Activated naive CD8-positive, alpha-beta T cell treated with anti-CD3 and anti-CD28 coated beads, Interleukin-2, amount 50 U/mL, for 24 hours (primary cell): ENCODE measurements at regions not wholly inside any gene's neighbourhood (a gene's known extent, or its start where the extent isn't known, plus 50 kb on each side); places are given as distances from the start of the nearest gene placed in this dataset.

Experiments used
- ATAC-seq: fragments of 150-1000 bp; cut with Tn5 transposase; one replicate; pipeline ENCODE4 v1.10.0; 2021
- DNase-seq: peaks from one replicate; pipeline ENCODE4 v3.0.0; 2021
- H3K27ac Mint-ChIP-seq: one replicate; pipeline ENCODE4 v1.8.0; 2021; ENCODE audit warnings: mild to moderate bottlenecking, mixed read lengths
- H3K27me3 Mint-ChIP-seq: one replicate; pipeline ENCODE4 v1.8.0; 2021; ENCODE audit warnings: mixed read lengths
- H3K36me3 Mint-ChIP-seq: one replicate; pipeline ENCODE4 v1.8.0; 2021; ENCODE audit warnings: low read depth, mixed read lengths
- H3K4me1 Mint-ChIP-seq: one replicate; pipeline ENCODE4 v1.8.0; 2021; ENCODE audit warnings: mixed read lengths
- H3K4me3 Mint-ChIP-seq: one replicate; pipeline ENCODE4 v1.8.0; 2021; ENCODE audit warnings: mild to moderate bottlenecking, moderate library complexity, mixed read lengths
- H3K9me3 Mint-ChIP-seq: one replicate; pipeline ENCODE4 v1.8.0; 2021; ENCODE audit warnings: mixed read lengths

- Mint-ChIP-seq H3K36me3 (no peaks in the 10 kb centered on the region), H3K9me3 (no peaks in the 10 kb centered on the region), H3K27me3 (no peaks in the 10 kb centered on the region), H3K4me1 (no peaks in the 10 kb centered on the region), H3K27ac (no peak overlapping the region), H3K4me3 (no peak overlapping the region)
- ATAC-seq, result no peak
- DNase-seq, result no peak
Observed at GRCh38 chr2:120919216-120919615, 183.5 kb downstream of the GLI2 start.

DNA sequence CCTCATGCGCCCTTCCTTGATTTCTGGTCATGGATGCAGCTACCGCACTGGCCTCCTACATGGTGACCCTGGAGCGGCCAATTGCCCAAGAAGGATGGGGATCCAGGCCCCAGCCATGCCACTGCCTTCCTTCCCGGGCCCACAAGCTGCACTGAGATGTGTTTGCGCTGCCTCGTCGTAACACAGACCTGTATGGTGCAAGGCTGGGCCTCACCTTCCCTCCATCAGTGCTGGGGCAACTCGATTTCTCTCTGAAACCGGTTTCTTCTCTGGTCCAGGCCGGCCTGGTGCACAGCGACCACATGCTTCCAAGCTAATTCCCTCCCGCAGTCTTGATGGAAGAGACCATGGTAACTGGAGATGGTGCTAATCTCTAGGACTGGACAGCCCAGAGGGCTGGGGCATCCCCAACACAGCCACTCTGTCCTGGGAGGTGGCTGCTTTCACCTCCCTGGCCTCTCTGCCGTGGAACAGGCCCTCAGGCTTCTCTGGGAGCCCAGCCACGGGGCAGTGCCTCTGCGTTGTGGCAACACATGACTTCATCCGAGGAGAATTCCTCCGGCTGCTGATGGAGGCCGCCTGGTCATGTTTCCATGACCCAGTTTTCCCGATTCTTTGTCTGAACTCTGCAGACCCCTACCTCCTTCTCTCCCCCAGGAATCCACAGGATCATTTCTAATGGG, 184.2 kb downstream of the GLI2 start:
- no peaks in the 10 kb centered on the region for H3K4me1 Mint-ChIP-seq
- no peak overlapping the region for H3K27ac Mint-ChIP-seq
- ATAC-seq (no peak), DNase-seq (no peak)
- H3K27me3 Mint-ChIP-seq, result no peaks in the 10 kb centered on the region
- no peaks in the 10 kb centered on the region for H3K36me3 Mint-ChIP-seq
- H3K4me3 Mint-ChIP-seq, result no peak overlapping the region
- no peaks in the 10 kb centered on the region for H3K9me3 Mint-ChIP-seq

- Mint-ChIP-seq H3K27me3 (no peaks in the 10 kb centered on the region), H3K4me3 (no peak overlapping the region), H3K4me1 (no peaks in the 10 kb centered on the region), H3K36me3 (no peaks in the 10 kb centered on the region), H3K9me3 (no peaks in the 10 kb centered on the region), H3K27ac (no peak overlapping the region)
- DNase-seq (no peak), ATAC-seq (no peak)
Observed at GRCh38 chr2:120920454-120921148, 184.9 kb downstream of the GLI2 start.

DNA sequence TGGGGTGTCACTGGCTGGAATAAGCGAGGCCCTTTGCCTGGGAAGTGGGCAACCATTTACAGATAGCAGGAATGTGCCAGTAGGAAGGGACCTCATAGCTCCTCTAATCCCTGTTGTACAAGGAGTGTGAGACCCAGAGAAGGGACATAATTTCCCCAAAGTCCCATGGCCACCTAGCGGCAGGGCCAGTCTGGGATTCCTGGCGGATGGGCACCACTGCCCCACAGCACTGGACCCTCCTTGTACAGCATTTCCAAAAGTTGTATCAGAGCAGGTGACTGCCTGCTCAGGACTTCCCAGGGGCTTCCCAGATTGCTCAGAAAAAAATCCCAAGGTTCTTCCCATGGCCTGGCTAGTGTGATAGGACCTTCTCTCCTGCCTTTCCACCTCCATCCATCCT, 185.8 kb downstream of the GLI2 start:
- no peak for ATAC-seq
- H3K36me3 Mint-ChIP-seq, result no peaks in the 10 kb centered on the region
- H3K27me3 Mint-ChIP-seq, result no peaks in the 10 kb centered on the region

GRCh38 chr2:120922571-120923332, 187.1 kb downstream of the GLI2 start:
- Mint-ChIP-seq H3K4me1 (no peaks in the 10 kb centered on the region), H3K9me3 (no peaks in the 10 kb centered on the region), H3K4me3 (no peak overlapping the region), H3K27me3 (no peaks in the 10 kb centered on the region), H3K27ac (no peak overlapping the region), H3K36me3 (no peaks in the 10 kb centered on the region)
- ATAC-seq, result no peak
- DNase-seq, result no peak

More for the DNA sequence above, 185.8 kb downstream of the GLI2 start:
- Mint-ChIP-seq H3K4me1 (no peaks in the 10 kb centered on the region), H3K9me3 (no peaks in the 10 kb centered on the region), H3K27ac (no peak overlapping the region), H3K4me3 (no peak overlapping the region)
- no peak for DNase-seq

DNA sequence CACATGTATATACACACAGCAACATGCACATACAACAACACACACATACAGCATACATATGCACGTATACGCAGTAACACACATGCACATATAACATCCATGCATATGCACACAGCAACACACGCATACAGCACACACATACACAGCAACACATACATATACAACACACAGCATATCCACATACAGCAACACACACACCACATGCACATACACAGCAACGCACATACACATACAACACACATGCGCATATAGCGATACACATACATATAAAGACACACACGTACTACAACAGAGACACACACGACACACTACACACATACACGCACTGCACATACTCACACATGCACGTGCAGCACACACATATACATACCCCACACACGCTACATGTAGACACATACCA, 187.8 kb downstream of the GLI2 start:
- no peak for DNase-seq
- Mint-ChIP-seq H3K27me3 (no peaks in the 10 kb centered on the region), H3K36me3 (no peaks in the 10 kb centered on the region), H3K4me3 (no peak overlapping the region), H3K4me1 (no peaks in the 10 kb centered on the region), H3K27ac (no peak overlapping the region), H3K9me3 (no peaks in the 10 kb centered on the region)
- no peak for ATAC-seq

DNA sequence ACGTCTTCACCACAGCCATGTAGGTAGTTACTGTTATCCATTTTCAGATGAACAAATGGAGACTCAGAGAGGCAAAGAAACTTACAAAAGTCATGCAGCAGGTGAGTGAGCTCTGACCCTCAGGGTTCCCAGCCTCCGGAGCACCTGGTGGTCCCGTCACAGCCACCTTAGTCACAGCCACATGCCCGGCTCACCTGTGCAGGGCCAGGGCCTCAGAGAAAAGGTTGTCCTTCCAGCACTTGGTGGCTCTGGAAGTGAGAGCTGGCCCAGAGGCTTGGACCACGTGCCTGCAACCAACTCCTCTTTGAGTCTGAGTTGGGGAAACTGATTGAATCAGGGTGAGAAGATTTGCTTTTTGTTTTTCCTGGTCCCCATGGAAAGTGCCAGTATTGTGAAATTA, 189.3 kb downstream of the GLI2 start:
- H3K4me3 Mint-ChIP-seq, result no peak overlapping the region
- no peaks in the 10 kb centered on the region for H3K36me3 Mint-ChIP-seq
- no peak for ATAC-seq
- H3K27me3 Mint-ChIP-seq, result no peaks in the 10 kb centered on the region
- DNase-seq, result no peak
- no peaks in the 10 kb centered on the region for H3K9me3 Mint-ChIP-seq
- no peaks in the 10 kb centered on the region for H3K4me1 Mint-ChIP-seq
- H3K27ac Mint-ChIP-seq, result no peak overlapping the region

DNA sequence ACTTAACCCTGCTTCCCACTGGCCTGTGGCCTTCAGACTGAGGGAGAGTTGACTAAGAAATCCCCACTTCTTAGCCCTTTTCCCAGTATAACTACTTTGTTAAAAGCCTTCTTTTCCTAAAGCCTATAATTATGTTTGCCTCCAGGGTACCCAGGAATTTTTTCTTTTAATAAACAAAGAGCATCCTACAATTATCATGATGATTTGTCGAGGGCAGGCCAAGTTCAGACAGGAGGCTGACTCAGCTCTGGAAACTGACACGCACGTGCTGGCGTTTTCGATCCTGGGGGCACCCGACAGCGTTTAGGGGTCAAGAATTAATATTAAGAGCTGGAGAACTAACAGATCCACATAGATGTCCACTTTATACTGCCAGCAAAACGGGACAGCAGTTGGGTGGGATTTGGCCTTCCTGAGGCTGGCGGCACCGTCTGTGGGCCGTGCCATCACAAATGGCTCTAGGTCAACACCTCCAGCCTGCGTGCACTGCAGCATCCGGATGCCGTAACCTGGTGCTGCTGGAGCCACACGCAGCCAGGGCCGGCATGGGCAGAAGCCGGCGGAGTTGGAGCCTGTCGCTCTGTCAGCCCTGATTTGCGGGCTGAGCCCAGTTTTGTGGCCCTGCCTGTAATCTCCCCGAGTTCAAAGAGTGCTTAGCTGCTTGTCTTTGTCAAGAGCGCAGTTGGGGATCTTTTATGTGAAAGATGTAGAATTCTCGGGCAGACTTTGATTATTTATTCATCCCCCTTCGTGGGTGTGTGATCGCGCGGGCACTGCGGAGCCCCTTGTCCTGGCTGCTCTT, 191.0 kb downstream of the GLI2 start:
- H3K36me3 Mint-ChIP-seq, result no peaks in the 10 kb centered on the region
- ATAC-seq, result no peak
- DNase-seq, result no peak
- H3K4me1 Mint-ChIP-seq, result no peaks in the 10 kb centered on the region
- H3K27me3 Mint-ChIP-seq, result no peaks in the 10 kb centered on the region
- no peak overlapping the region for H3K27ac Mint-ChIP-seq
- H3K4me3 Mint-ChIP-seq, result no peak overlapping the region
- no peaks in the 10 kb centered on the region for H3K9me3 Mint-ChIP-seq

DNA sequence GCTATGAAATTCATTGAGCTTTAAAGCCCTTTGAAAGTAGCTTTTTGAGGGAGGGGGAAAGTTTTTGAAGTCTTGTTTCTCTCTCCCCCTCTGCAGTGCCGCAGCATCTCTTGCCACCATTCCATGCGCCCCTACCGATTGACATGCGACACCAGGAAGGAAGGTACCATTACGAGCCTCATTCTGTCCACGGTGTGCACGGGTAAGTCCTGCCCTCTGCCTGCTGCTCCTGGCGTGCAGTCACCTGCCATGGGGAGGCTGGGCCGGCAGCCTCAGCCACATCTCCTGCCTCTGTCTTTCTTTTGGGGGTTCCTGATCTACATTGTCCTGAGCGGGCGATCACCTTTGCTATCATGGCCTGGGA, 191.6 kb downstream of the GLI2 start:
- Mint-ChIP-seq H3K27ac (no peak overlapping the region), H3K9me3 (no peaks in the 10 kb centered on the region), H3K36me3 (no peaks in the 10 kb centered on the region), H3K4me1 (no peaks in the 10 kb centered on the region), H3K4me3 (no peak overlapping the region), H3K27me3 (no peaks in the 10 kb centered on the region)
- ATAC-seq (no peak), DNase-seq (no peak)

DNA sequence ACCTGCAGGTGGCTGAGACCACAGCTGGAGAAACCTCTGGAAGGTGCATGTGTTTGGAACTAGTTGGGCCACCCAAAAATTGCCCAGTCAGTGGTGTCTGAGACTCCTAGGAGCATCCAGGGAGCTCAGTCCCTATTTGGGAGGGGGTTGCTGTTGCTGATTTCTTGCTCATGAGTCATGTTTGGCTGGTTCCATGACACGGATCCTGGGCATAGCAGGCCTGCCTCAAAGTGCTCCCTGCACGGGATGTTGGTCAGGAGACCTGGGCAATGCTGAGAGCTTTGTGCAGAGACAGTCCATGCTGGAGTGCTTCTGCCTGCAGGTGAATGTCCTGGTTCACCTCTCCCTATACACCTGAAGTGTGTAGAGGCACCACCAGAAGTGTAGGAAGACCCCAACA, 194.2 kb downstream of the GLI2 start:
- Mint-ChIP-seq H3K4me3 (no peak overlapping the region), H3K27ac (no peak overlapping the region), H3K9me3 (no peaks in the 10 kb centered on the region), H3K4me1 (no peaks in the 10 kb centered on the region), H3K27me3 (no peaks in the 10 kb centered on the region), H3K36me3 (no peaks in the 10 kb centered on the region)
- ATAC-seq (no peak), DNase-seq (no peak)

GRCh38 chr2:120930236-120930635, 194.6 kb downstream of the GLI2 start:
- Mint-ChIP-seq H3K27me3 (no peaks in the 10 kb centered on the region), H3K9me3 (no peaks in the 10 kb centered on the region), H3K27ac (no peak overlapping the region), H3K36me3 (no peaks in the 10 kb centered on the region), H3K4me1 (no peaks in the 10 kb centered on the region), H3K4me3 (no peak overlapping the region)
- DNase-seq (no peak), ATAC-seq (no peak)

DNA sequence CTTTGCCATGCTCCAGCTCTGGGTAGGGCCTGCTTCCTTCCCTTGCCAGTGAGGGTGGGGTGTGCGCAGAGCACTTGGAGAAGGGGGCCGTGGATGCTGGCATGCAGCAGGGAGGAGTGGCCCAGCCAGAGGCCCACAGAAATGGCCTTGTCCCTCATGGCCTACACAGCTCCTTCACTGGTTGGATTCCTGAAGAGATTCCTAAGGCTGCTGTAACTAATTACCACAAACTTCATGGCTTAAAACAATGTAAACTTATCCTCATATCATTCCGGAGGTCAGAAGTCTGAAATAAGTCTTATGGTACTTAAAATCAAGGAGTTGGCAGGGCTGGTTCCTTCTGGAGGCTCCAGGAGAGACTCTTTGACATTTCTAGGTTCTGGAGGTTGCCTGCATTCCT, 195.2 kb downstream of the GLI2 start:
- Mint-ChIP-seq H3K4me1 (no peaks in the 10 kb centered on the region), H3K27ac (no peak overlapping the region), H3K36me3 (no peaks in the 10 kb centered on the region), H3K27me3 (no peaks in the 10 kb centered on the region), H3K9me3 (no peaks in the 10 kb centered on the region), H3K4me3 (no peak overlapping the region)
- DNase-seq (no peak), ATAC-seq (no peak)

- Mint-ChIP-seq H3K4me1 (no peaks in the 10 kb centered on the region), H3K27me3 (no peaks in the 10 kb centered on the region), H3K27ac (no peak overlapping the region), H3K36me3 (no peaks in the 10 kb centered on the region), H3K9me3 (no peaks in the 10 kb centered on the region), H3K4me3 (no peak overlapping the region)
- DNase-seq, result no peak
- ATAC-seq, result no peak
Observed at GRCh38 chr2:120932472-120932871, 196.8 kb downstream of the GLI2 start.

- no peak for ATAC-seq
- Mint-ChIP-seq H3K9me3 (no peaks in the 10 kb centered on the region), H3K36me3 (no peaks in the 10 kb centered on the region), H3K27ac (no peak overlapping the region), H3K4me3 (no peak overlapping the region), H3K27me3 (no peaks in the 10 kb centered on the region), H3K4me1 (no peaks in the 10 kb centered on the region)
- no peak for DNase-seq
Observed at GRCh38 chr2:120932881-120933280, 197.2 kb downstream of the GLI2 start.
